ENCODE measurements at regions not wholly inside any gene's neighbourhood (a gene's known extent, or its start where the extent isn't known, plus 50 kb on each side); places are given as distances from the start of the nearest gene placed in this dataset.

GRCh38 chr7:46393142-46393541, 472.1 kb upstream of the IGFBP3 start:
- 77 to 81% methylated on average over 3 of the region's 3 CpGs for WGBS, 2 donors
- ATAC-seq (no peak), DNase-seq (no peak)
- Histone ChIP-seq H3K27me3 (no peaks in the 10 kb centered on the region), H3K36me3 (replicated peaks in 1 of 2; ENCODE audit: insufficient read depth in 1 of 2, low read depth in 2 of 2) (no peaks in the 10 kb centered on the region), H3K9me3 (no peaks in the 10 kb centered on the region), H3K4me1 (no peaks in the 10 kb centered on the region), H3K4me3 (no peak overlapping the region), H3K27ac (no peak overlapping the region)
- intact Hi-C loops (cut with DNase I): no loop called here
- TF ChIP-seq POLR2A (IDR thresholded peaks at IDR 0.05) (no peak), CTCF (IDR thresholded peaks at IDR 0.05) (no peak)

GRCh38 chr7:46391231-46392201, 470.4 kb upstream of the IGFBP3 start:
- H3K27ac ChIP-seq: no peak overlapping the region
- TF ChIP-seq CTCF (IDR thresholded peaks at IDR 0.05) (no peak), POLR2A (IDR thresholded peaks at IDR 0.05) (no peak)
- DNase-seq (no peak), ATAC-seq (no peak)
- no peaks in the 10 kb centered on the region for H3K4me1 ChIP-seq
- WGBS, 2 donors: 40 to 55% methylated on average over 5 of the region's 5 CpGs
- intact Hi-C loops (cut with DNase I): no loop called here
- no peaks in the 10 kb centered on the region for H3K36me3 ChIP-seq (replicated peaks in 1 of 2; ENCODE audit: insufficient read depth in 1 of 2, low read depth in 2 of 2)
- no peaks in the 10 kb centered on the region for H3K27me3 ChIP-seq
- no peak overlapping the region for H3K4me3 ChIP-seq
- H3K9me3 ChIP-seq: no peaks in the 10 kb centered on the region

- DNase-seq (no peak), ATAC-seq (no peak)
- Histone ChIP-seq H3K4me1 (no peaks in the 10 kb centered on the region), H3K9me3 (no peaks in the 10 kb centered on the region), H3K27ac (no peak overlapping the region), H3K36me3 (replicated peaks in 1 of 2; ENCODE audit: insufficient read depth in 1 of 2, low read depth in 2 of 2) (no peaks in the 10 kb centered on the region), H3K27me3 (no peaks in the 10 kb centered on the region), H3K4me3 (no peak overlapping the region)
- WGBS, 2 donors: 63 to 67% methylated on average over 3 of the region's 3 CpGs
- intact Hi-C loops (cut with DNase I): no loop called here
- TF ChIP-seq CTCF (IDR thresholded peaks at IDR 0.05): no peak
- TF ChIP-seq POLR2A (IDR thresholded peaks at IDR 0.05): no peak
Measured at GRCh38 chr7:46390042-46390441, 469.0 kb upstream of the IGFBP3 start.

- no peak for DNase-seq
- TF ChIP-seq POLR2A (IDR thresholded peaks at IDR 0.05) (no peak), CTCF (IDR thresholded peaks at IDR 0.05) (no peak)
- Histone ChIP-seq H3K27me3 (no peaks in the 10 kb centered on the region), H3K36me3 (replicated peaks in 1 of 2; ENCODE audit: insufficient read depth in 1 of 2, low read depth in 2 of 2) (no peaks in the 10 kb centered on the region), H3K27ac (no peak overlapping the region), H3K4me3 (no peak overlapping the region), H3K4me1 (no peaks in the 10 kb centered on the region), H3K9me3 (no peaks in the 10 kb centered on the region)
- no peak for ATAC-seq
- intact Hi-C loops (cut with DNase I): no loop called here
- WGBS, 2 donors: 65 to 87% methylated on average over 3 of the region's 3 CpGs
Measured at GRCh38 chr7:46389146-46389545, 468.1 kb upstream of the IGFBP3 start.

- Histone ChIP-seq H3K9me3 (no peaks in the 10 kb centered on the region), H3K4me1 (no peaks in the 10 kb centered on the region), H3K27me3 (no peaks in the 10 kb centered on the region), H3K27ac (no peak overlapping the region), H3K36me3 (replicated peaks in 1 of 2; ENCODE audit: insufficient read depth in 1 of 2, low read depth in 2 of 2) (no peaks in the 10 kb centered on the region), H3K4me3 (no peak overlapping the region)
- no peak for DNase-seq
- ATAC-seq: no peak
- intact Hi-C loops (cut with DNase I): no loop called here
- no peak for TF ChIP-seq CTCF (IDR thresholded peaks at IDR 0.05)
- TF ChIP-seq POLR2A (IDR thresholded peaks at IDR 0.05): no peak
- 41 to 55% methylated on average over 1 of the region's 1 CpG for WGBS, 2 donors
Measured at GRCh38 chr7:46387646-46388045, 466.6 kb upstream of the IGFBP3 start.
